Activated naive CD4-positive, alpha-beta T cell treated with anti-CD3 and anti-CD28 coated beads, Interleukin-2, amount 50 U/mL, for 24 hours (primary cell): ENCODE measurements at regions not wholly inside any gene's neighbourhood (a gene's known extent, or its start where the extent isn't known, plus 50 kb on each side); places are given as distances from the start of the nearest gene placed in this dataset.

ENCODE experiments used
- H3K27ac Mint-ChIP-seq: one replicate; pipeline ENCODE4 v1.8.0; 2021; ENCODE audit warnings: mild to moderate bottlenecking, mixed read lengths
- H3K27me3 Mint-ChIP-seq: one replicate; pipeline ENCODE4 v1.8.0; 2021; ENCODE audit warnings: mixed read lengths
- H3K36me3 Mint-ChIP-seq: one replicate; pipeline ENCODE4 v1.8.0; 2021; ENCODE audit warnings: mixed read lengths
- H3K4me1 Mint-ChIP-seq: one replicate; pipeline ENCODE4 v1.8.0; 2021; ENCODE audit warnings: mixed read lengths
- H3K4me3 Mint-ChIP-seq: one replicate; pipeline ENCODE4 v1.8.0; 2021; ENCODE audit warnings: mild to moderate bottlenecking, mixed read lengths
- H3K9me3 Mint-ChIP-seq: one replicate; pipeline ENCODE4 v1.8.0; 2021; ENCODE audit warnings: mixed read lengths

DNA sequence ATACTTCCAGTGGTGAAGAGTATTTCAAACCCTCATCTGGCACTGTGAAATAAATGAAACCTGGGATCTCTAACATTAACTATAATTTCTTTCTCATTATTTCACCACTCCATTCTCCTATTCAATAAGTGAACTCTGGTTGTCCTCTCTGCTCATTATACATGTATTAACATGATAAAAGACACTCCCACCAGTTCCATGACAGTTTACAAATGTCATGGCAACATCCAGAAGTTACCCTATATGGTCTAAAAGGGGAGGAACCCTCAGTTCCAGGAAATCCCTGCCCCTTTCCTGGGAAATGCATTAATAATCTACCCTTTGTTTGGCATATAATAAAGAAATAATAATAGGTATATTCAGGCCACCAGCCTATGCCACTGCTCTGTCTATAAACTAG is 62.7 kb upstream of the BRINP3 start:
- Mint-ChIP-seq H3K36me3 (no peaks in the 10 kb centered on the region), H3K4me1 (no peaks in the 10 kb centered on the region), H3K27me3 (no peaks in the 10 kb centered on the region), H3K4me3 (no peak overlapping the region), H3K27ac (no peak overlapping the region), H3K9me3 (peaks cover under 1% of the 10 kb centered on the region)

DNA sequence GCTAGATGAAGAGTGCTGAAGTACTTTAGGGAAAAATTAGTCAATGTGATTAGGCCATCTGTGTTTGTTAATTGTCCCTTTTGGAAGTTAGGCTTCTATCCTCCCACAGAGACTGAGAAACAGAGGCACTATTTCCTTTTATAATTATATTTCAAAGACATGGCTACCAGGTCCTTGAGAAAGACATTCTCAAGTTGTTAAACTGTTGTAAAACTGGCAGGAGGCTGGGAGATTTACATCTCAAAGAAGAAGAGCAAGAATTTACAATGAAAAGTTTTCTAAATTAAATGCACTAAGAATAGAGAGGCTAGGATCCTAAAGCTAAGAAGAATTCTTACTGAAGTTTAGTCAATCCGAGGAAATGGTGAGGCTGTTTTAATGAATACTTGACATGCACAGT is 74.0 kb upstream of the BRINP3 start:
- Mint-ChIP-seq H3K9me3 (peaks cover 12% of the 10 kb centered on the region), H3K4me1 (no peaks in the 10 kb centered on the region), H3K36me3 (no peaks in the 10 kb centered on the region), H3K4me3 (no peak overlapping the region), H3K27ac (no peak overlapping the region), H3K27me3 (no peaks in the 10 kb centered on the region)

DNA sequence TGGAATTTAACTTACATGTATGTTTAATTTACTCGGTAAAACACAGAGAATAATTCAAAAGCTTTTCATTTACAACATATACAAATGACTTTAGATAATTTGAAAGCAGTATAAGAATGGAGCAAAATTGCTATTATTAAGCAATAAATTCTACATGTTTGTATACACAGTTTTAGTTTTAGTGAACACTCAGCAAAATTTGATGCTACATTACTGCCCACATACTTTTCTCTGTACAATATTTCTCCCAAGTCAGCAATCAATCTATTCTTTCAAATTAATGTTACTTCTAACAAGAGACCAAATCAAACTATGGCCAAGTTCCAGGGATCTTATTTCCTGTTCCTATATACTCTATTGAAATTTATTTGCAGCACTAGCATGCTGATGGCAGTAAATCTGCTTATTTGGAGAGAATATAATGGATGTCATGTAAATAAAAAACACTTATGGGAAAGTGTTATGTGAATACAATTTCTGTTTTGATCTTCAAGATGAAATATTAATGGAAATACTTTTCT is 82.6 kb upstream of the BRINP3 start:
- Mint-ChIP-seq H3K27ac (no peak overlapping the region), H3K27me3 (no peaks in the 10 kb centered on the region), H3K9me3 (peaks cover 4% of the 10 kb centered on the region), H3K4me1 (no peaks in the 10 kb centered on the region), H3K36me3 (no peaks in the 10 kb centered on the region), H3K4me3 (no peak overlapping the region)

DNA sequence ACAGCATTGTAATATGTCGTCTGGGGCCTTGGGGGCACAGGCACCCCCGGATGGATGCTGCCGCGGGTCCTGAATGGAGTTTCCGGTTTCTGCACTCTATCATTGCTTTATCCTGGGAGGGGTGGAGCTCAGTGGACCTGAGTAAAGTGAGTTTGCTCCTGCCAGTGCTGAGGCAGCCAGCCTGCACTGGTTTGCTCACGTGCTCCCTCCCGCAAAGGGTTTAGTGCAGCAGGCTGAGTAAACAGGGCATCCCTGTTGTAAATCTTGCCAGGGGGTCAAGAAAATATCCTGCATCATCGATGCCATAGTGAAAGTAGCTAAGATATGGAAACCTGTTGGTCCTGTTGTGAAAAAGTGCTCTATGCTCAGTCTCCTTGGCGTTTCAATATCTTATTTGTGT is 85.6 kb upstream of the BRINP3 start:
- Mint-ChIP-seq H3K27ac (no peak overlapping the region), H3K9me3 (peaks cover 4% of the 10 kb centered on the region), H3K4me3 (no peak overlapping the region), H3K36me3 (no peaks in the 10 kb centered on the region), H3K27me3 (no peaks in the 10 kb centered on the region), H3K4me1 (no peaks in the 10 kb centered on the region)

DNA sequence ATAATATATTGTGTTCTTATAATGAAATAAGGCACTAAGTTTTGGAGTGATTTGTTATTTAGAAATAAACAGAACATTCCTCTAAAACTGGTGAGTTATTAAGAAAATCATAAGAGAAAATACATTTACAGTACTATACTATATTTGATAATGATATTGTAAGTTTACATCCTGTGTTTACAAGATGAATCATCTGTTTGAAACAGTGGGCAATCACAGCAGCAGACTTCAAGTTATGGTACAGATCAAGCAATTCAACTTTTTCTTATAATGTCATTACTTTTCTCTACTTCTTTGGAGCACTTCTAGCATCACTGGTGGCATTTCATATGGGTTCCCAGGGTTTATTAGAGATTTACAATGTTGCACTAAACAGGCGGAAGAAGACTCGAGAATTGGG is 86.5 kb upstream of the BRINP3 start:
- H3K36me3 Mint-ChIP-seq: no peaks in the 10 kb centered on the region
- H3K4me3 Mint-ChIP-seq: no peak overlapping the region
- H3K4me1 Mint-ChIP-seq: no peaks in the 10 kb centered on the region
- H3K9me3 Mint-ChIP-seq: peaks cover 3% of the 10 kb centered on the region
- no peak overlapping the region for H3K27ac Mint-ChIP-seq
- no peaks in the 10 kb centered on the region for H3K27me3 Mint-ChIP-seq

DNA sequence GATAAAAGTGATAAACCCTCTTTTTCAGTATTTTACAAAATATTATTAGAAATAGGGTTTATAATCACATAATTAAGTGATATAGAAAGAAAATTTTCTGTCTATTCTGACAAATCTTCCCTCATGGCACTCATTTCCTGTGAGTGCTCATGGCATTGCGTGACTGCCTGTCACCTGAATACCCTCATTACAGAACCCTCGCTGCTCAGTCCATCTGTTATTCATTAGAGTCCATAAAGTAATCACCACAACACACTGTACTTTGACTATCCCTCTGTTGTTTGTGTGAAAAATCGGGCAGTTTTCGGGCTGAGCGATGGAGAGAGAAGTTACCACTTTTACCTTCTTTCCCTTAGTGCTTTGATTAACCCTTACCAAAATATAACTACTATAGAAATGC is 100.4 kb upstream of the BRINP3 start:
- Mint-ChIP-seq H3K27ac (no peak overlapping the region), H3K9me3 (peaks cover 10% of the 10 kb centered on the region), H3K27me3 (no peaks in the 10 kb centered on the region), H3K4me1 (no peaks in the 10 kb centered on the region), H3K4me3 (no peak overlapping the region), H3K36me3 (no peaks in the 10 kb centered on the region)

DNA sequence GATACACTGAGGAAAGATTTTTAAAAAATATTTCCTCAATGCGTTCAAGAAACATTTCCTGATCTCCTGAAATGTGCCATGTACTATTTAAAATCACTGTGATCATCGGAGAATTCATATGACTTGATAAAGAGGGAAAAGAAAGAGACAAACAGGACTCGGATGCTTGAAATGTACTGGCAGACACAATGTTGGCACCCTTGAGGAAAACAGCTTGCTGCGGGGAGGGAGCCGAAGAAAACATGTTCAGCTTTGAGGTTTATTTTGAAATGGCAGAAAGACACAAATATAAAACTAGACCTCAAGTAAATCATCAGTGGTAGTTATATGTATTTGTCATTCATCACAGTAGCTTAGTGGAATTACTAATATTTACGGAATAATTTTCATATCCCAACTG is 100.9 kb upstream of the BRINP3 start:
- no peaks in the 10 kb centered on the region for H3K4me1 Mint-ChIP-seq
- peaks cover 10% of the 10 kb centered on the region for H3K9me3 Mint-ChIP-seq
- no peak overlapping the region for H3K4me3 Mint-ChIP-seq
- H3K36me3 Mint-ChIP-seq: no peaks in the 10 kb centered on the region
- H3K27ac Mint-ChIP-seq: no peak overlapping the region
- no peaks in the 10 kb centered on the region for H3K27me3 Mint-ChIP-seq

DNA sequence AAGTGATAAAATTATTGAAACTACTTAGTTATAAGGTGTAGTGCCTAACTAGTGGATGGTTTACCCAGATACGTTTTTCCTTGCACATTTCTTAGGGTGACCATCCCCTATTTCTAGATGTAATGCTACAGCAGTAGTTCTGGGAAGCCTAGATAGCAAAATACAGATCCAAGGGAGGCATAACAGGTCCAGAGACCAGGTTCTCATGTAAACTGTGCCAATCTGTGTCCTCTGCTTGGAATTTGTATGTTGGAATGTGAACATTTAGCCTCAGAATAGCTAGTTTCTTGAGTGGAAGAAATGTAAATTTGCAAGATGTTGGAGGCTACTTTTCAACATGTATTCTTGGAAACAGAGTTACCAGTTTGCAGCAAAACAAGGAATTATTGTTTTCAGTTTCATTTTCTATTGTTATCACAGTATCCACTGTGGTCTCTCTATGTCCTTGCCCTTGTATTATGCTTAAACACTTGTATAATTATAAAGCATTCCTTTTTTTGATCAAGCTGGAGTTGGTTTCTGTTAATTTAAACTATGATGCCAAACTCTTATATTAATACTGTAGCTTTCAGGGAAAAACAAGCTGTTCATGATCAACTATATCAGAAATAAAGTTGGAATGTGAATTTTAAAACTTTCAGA is 102.0 kb upstream of the BRINP3 start:
- peaks cover 14% of the 10 kb centered on the region for H3K9me3 Mint-ChIP-seq
- H3K4me3 Mint-ChIP-seq: no peak overlapping the region
- H3K27ac Mint-ChIP-seq: no peak overlapping the region
- no peaks in the 10 kb centered on the region for H3K36me3 Mint-ChIP-seq
- no peaks in the 10 kb centered on the region for H3K4me1 Mint-ChIP-seq
- H3K27me3 Mint-ChIP-seq: no peaks in the 10 kb centered on the region

DNA sequence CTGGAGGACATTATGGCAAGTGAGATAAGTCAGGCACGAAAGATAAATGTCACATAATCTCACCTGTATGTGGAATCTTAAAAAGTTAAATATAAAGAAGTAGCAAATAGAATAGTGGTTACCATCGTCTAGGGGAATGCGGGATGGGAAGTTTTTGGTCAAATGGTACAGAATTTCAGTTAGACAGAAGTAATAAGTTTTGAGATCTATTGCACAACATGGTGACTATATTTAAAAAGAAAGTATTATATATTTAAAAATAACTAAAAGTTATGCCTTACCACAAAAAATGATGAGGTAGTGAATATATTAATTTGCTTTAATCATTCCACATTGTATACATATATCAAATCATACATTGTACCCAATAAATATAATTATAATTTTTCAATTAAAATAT is 106.2 kb upstream of the BRINP3 start:
- H3K27me3 Mint-ChIP-seq: no peaks in the 10 kb centered on the region
- no peaks in the 10 kb centered on the region for H3K36me3 Mint-ChIP-seq
- peaks cover 4% of the 10 kb centered on the region for H3K9me3 Mint-ChIP-seq
- no peak overlapping the region for H3K4me3 Mint-ChIP-seq
- no peaks in the 10 kb centered on the region for H3K4me1 Mint-ChIP-seq
- H3K27ac Mint-ChIP-seq: no peak overlapping the region

DNA sequence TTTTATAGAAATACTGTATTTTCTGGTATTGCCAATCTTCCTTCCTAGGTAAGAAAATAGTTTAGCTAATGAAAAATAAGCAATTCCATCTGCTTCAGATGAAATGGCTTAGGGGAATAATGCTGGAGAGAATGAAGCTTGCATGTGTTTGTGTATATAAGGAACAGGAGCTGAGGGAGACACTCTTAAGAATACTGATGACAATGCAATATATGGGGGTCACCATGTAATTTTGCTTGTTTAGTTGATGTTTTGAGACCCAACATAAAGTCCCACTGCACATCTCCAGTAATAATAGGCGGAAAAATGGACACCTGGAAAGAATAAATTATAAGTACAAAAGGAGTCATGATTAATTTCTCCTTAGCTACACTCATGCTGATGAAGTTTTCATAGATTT is 110.8 kb upstream of the BRINP3 start:
- Mint-ChIP-seq H3K27ac (no peak overlapping the region), H3K9me3 (peaks cover 4% of the 10 kb centered on the region), H3K4me3 (no peak overlapping the region), H3K27me3 (no peaks in the 10 kb centered on the region), H3K4me1 (no peaks in the 10 kb centered on the region), H3K36me3 (no peaks in the 10 kb centered on the region)

DNA sequence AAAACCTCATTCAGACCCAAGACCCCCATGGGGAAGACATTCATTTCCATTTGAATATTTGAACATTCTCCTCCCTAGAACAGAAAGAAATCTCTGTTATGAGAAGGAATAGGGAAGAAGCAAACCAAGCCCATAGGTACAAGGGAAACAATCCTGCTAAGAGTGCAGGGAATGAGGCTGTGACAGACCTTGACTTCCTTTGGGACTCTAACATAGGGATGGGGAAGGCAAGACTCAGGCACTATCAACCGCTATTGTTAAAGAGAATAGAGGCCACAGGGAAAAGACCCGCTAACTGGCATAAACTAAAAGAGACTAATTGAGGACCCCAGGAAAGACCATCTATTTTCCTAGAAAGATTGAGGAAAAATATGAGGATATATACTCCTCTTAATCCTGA is 117.8 kb upstream of the BRINP3 start:
- Mint-ChIP-seq H3K27me3 (no peaks in the 10 kb centered on the region), H3K9me3 (no peaks in the 10 kb centered on the region), H3K36me3 (no peaks in the 10 kb centered on the region)

DNA sequence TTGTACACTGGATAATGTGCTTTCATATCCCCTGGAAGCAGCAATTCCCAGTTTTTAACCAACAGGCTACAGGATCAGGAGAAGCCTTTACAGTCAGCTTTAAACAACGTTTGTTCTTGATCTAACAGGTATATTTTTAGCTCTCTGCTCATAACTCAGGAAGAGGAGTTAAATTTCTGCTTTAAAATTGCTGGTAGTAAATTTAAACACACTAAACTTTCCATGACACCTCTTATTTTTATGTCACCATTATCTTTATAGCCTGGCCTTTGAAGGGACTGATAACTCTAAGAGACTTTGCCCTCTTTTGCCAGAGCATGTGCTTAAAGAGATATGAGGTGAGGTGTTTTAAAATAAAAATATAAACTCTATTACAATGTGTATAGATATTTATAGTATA is 119.6 kb upstream of the BRINP3 start:
- H3K4me1 Mint-ChIP-seq: no peaks in the 10 kb centered on the region
- H3K36me3 Mint-ChIP-seq: no peaks in the 10 kb centered on the region
- H3K4me3 Mint-ChIP-seq: no peak overlapping the region
- H3K27me3 Mint-ChIP-seq: no peaks in the 10 kb centered on the region
- no peaks in the 10 kb centered on the region for H3K9me3 Mint-ChIP-seq
- no peak overlapping the region for H3K27ac Mint-ChIP-seq

More for the DNA sequence above, 117.8 kb upstream of the BRINP3 start:
- no peak overlapping the region for H3K27ac Mint-ChIP-seq
- H3K4me1 Mint-ChIP-seq: no peaks in the 10 kb centered on the region
- H3K4me3 Mint-ChIP-seq: no peak overlapping the region

DNA sequence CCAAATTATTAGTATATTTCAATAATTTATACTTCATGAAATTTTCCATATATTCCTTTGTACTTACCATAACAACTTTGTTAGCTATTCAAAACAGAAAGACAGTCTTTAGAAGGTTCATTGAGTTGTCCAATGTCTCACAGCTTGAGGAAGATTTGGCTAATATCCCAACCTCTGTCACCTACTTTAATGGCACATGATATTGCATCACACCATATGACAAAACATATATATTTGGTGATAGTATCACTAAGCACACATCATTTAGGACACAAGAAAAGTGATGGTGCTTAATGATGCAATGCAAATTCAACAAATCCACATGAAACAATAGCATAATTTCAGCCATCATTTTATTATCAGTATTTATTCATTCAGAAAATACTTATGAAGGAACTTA is 122.0 kb upstream of the BRINP3 start:
- Mint-ChIP-seq H3K36me3 (no peaks in the 10 kb centered on the region), H3K9me3 (no peaks in the 10 kb centered on the region), H3K27me3 (no peaks in the 10 kb centered on the region), H3K4me1 (no peaks in the 10 kb centered on the region), H3K4me3 (no peak overlapping the region), H3K27ac (no peak overlapping the region)

DNA sequence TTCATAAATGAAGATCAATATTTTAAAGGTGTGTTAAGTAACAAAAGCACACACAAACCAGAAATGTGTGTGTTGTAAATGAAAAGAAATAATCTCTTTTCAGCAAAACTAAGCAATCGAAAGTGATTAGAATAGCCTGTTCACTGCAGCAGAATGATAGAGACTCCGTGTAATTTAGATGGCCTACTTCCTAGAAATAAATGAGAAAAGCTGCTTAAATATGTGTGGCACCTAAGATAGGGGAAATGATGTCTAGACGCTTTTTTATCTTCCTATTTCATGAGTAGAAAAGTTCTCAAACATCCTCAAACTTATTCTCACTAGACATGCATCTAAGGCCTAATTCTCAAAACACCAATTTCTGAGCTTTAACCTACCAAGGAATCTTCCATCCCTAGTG is 124.7 kb upstream of the BRINP3 start:
- Mint-ChIP-seq H3K27me3 (no peaks in the 10 kb centered on the region), H3K36me3 (no peaks in the 10 kb centered on the region), H3K4me1 (no peaks in the 10 kb centered on the region), H3K9me3 (no peaks in the 10 kb centered on the region), H3K27ac (no peak overlapping the region), H3K4me3 (no peak overlapping the region)

DNA sequence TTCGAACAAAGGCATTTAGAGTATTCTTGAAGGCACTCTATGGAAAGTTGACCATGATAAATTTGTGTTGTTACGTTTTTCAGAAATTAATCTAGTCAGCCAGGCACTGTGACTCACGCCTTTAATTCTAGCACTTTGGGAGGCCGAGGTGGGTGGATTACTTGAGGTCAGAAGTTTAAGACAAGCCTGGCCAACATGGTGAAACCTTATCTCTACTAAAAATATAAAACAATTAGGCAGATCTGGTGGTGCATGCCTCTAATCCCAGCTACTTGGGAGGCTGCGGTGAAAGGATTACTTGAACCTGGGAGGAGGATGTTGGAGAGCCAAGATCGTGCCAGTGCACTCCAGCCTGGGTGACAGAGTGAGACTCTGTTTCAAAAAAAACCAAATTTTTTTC is 130.6 kb upstream of the BRINP3 start:
- Mint-ChIP-seq H3K36me3 (no peaks in the 10 kb centered on the region), H3K27me3 (no peaks in the 10 kb centered on the region), H3K4me1 (no peaks in the 10 kb centered on the region), H3K27ac (no peak overlapping the region), H3K9me3 (no peaks in the 10 kb centered on the region), H3K4me3 (no peak overlapping the region)

DNA sequence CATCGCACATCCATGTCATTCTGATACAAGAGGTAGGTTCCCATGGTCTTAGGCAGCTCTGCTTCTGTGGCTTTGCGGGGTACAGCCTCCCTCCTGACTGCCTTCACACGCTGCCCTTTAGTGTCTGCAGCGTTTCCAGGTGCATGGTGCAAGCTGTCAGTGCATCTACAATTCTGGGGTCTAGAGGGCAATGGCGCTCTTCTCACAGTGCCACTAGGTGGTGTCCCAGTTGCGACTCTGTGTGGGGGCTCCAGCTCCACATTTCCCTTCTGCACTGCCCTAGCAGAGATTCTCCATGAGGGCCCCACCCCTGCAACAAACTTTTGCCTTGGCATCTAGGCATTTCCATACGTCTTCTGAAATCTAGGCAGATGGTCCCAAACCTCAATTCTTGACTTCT is 138.2 kb upstream of the BRINP3 start:
- no peak overlapping the region for H3K4me3 Mint-ChIP-seq
- no peaks in the 10 kb centered on the region for H3K27me3 Mint-ChIP-seq
- H3K4me1 Mint-ChIP-seq: no peaks in the 10 kb centered on the region
- H3K36me3 Mint-ChIP-seq: no peaks in the 10 kb centered on the region
- no peak overlapping the region for H3K27ac Mint-ChIP-seq
- H3K9me3 Mint-ChIP-seq: no peaks in the 10 kb centered on the region

DNA sequence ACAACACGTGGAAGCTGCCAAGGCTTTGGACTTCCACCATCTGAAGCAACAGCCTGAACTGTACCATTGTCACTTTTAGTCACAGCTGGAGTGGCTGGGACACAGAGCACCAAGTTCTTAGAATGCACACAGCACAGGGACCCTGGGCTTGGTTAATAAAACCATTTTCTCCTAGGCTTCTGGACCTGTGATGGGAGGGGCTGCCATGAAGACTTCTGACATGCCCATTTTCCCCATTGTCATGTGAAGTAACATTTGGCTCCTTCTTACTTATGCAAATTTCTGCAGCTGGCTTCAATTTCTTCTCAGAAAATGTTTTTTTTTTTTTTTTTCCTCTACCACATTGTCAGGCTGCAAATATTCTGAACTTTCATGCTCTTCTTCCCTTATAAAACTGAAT is 138.6 kb upstream of the BRINP3 start:
- Mint-ChIP-seq H3K9me3 (no peaks in the 10 kb centered on the region), H3K4me3 (no peak overlapping the region), H3K36me3 (no peaks in the 10 kb centered on the region), H3K27ac (no peak overlapping the region), H3K4me1 (no peaks in the 10 kb centered on the region), H3K27me3 (no peaks in the 10 kb centered on the region)
